Gastroesophageal sphincter (tissue), 3 donors: ENCODE measurements at regions not wholly inside any gene's neighbourhood (a gene's known extent, or its start where the extent isn't known, plus 50 kb on each side); places are given as distances from the start of the nearest gene placed in this dataset.

Source experiments
- CTCF ChIP-seq, 4 experiments: fragments of 200-600 bp in 2 of 4; fragments of 450-650 bp in 2 of 4; sonication (generic) in 1 of 4; IDR thresholded peaks; one replicate each; pipeline ENCODE4 v1.5.1; 2017 to 2019; ENCODE audit warnings: antibody characterized with exemption in 4 of 4, mild to moderate bottlenecking in 2 of 4, moderate library complexity in 2 of 4
- EP300 ChIP-seq: sonication (generic); formaldehyde crosslinking; IDR thresholded peaks from one replicate; pipeline ENCODE4 v1.6.1; 2017; ENCODE audit warnings: antibody characterized with exemption, mild to moderate bottlenecking
- POLR2A ChIP-seq, 2 donors: fragments of 450-650 bp; IDR thresholded peaks; one replicate each; pipeline ENCODE4 v1.6.1; 2017; ENCODE audit warnings: antibody characterized with exemption in 2 of 2, mild to moderate bottlenecking in 2 of 2, moderate library complexity in 1 of 2
- POLR2AphosphoS5 ChIP-seq: sonication (generic); formaldehyde crosslinking; IDR thresholded peaks from one replicate; pipeline ENCODE4 v1.6.1; 2017; ENCODE audit warnings: antibody characterized with exemption

GRCh38 chr20:60102665-60103210 is 144.5 kb downstream of the CDH26 start:
- TF ChIP-seq POLR2A (IDR thresholded peaks at IDR 0.05) (no peak), CTCF (IDR thresholded peaks at IDR 0.05) (no peak), POLR2AphosphoS5 (no peak), EP300 (no peak)
